ENCODE measurements at regions not wholly inside any gene's neighbourhood (a gene's known extent, or its start where the extent isn't known, plus 50 kb on each side); places are given as distances from the start of the nearest gene placed in this dataset.
"Not testable (repeated sequence)": the region's sequence is repeated elsewhere in the genome, so short reads cannot be mapped to it uniquely, and the experiment has no call there.

- no peak for DNase-seq (ENCODE audit: low spot score)
Observed at GRCh38 chr2:67872481-67872880, 190.3 kb downstream of the C1D start.

GRCh38 chr2:67873916-67874315 is 188.9 kb downstream of the C1D start:
- no peak for DNase-seq (ENCODE audit: low spot score)

- DNase-seq (ENCODE audit: low spot score): no peak
Observed at GRCh38 chr2:67876176-67876575, 186.6 kb downstream of the C1D start.

GRCh38 chr2:67877301-67877700 is 185.5 kb downstream of the C1D start:
- no peak for DNase-seq (ENCODE audit: low spot score)

GRCh38 chr2:67878743-67879142 is 184.1 kb downstream of the C1D start:
- DNase-seq (ENCODE audit: low spot score): no peak

GRCh38 chr2:67879586-67880290 is 183.1 kb downstream of the C1D start:
- DNase-seq (ENCODE audit: low spot score): no peak

GRCh38 chr2:67880291-67880761 is 182.5 kb downstream of the C1D start:
- DNase-seq (ENCODE audit: low spot score): no peak

GRCh38 chr2:67881816-67882215 is 181.0 kb downstream of the C1D start:
- DNase-seq (ENCODE audit: low spot score): no peak

- no peak for DNase-seq (ENCODE audit: low spot score)
Observed at GRCh38 chr2:67883316-67884087, 179.3 kb downstream of the C1D start.

GRCh38 chr2:67888351-67889005 is 174.3 kb downstream of the C1D start:
- DNase-seq (ENCODE audit: low spot score): no peak

- DNase-seq (ENCODE audit: low spot score): no peak
Observed at GRCh38 chr2:67889056-67889455, 173.7 kb downstream of the C1D start.

GRCh38 chr2:67891642-67892041 is 171.2 kb downstream of the C1D start:
- DNase-seq (ENCODE audit: low spot score): no peak

- no peak for DNase-seq (ENCODE audit: low spot score)
Observed at GRCh38 chr2:67892339-67892846, 170.4 kb downstream of the C1D start.

- DNase-seq (ENCODE audit: low spot score): no peak
Observed at GRCh38 chr2:67895227-67895941, 167.4 kb downstream of the C1D start.

- DNase-seq (ENCODE audit: low spot score): no peak
Observed at GRCh38 chr2:67896076-67896475, 166.7 kb downstream of the C1D start.

GRCh38 chr2:67896476-67896875 is 166.3 kb downstream of the C1D start:
- DNase-seq (ENCODE audit: low spot score): no peak

GRCh38 chr2:67898595-67898994 is 164.2 kb downstream of the C1D start:
- DNase-seq (ENCODE audit: low spot score): no peak

GRCh38 chr2:67899187-67899586 is 163.6 kb downstream of the C1D start:
- DNase-seq (ENCODE audit: low spot score): no peak

GRCh38 chr2:67900826-67901225 is 162.0 kb downstream of the C1D start:
- no peak for DNase-seq (ENCODE audit: low spot score)

GRCh38 chr2:67904566-67904965 is 158.2 kb downstream of the C1D start:
- DNase-seq (ENCODE audit: low spot score): no peak

GRCh38 chr2:67904966-67905365 is 157.8 kb downstream of the C1D start:
- no peak for DNase-seq (ENCODE audit: low spot score)

GRCh38 chr2:67906547-67906946 is 156.3 kb downstream of the C1D start:
- DNase-seq (ENCODE audit: low spot score): not testable (repeated sequence)

Data from HuH-7.5 (cell line).